ENCODE measurements at regions not wholly inside any gene's neighbourhood (a gene's known extent, or its start where the extent isn't known, plus 50 kb on each side); places are given as distances from the start of the nearest gene placed in this dataset.

- no peak for TF ChIP-seq YY1 (IDR thresholded peaks at IDR 0.05; ENCODE audit: low read depth)
- no peak for TF ChIP-seq REST (IDR thresholded peaks at IDR 0.05; ENCODE audit: low read depth)
- TF ChIP-seq NFIC (IDR thresholded peaks at IDR 0.05), result no peak
- TF ChIP-seq CEBPB (IDR thresholded peaks at IDR 0.05), result no peak
- TF ChIP-seq TAF1 (IDR thresholded peaks at IDR 0.05; ENCODE audit: low read depth), result no peak
- no peak for TF ChIP-seq ZBTB7A (IDR thresholded peaks at IDR 0.05; ENCODE audit: low read depth)
- no peak for TF ChIP-seq FOXM1 (IDR thresholded peaks at IDR 0.05; ENCODE audit: borderline replicate concordance, low read depth)
- TF ChIP-seq RAD21 (IDR thresholded peaks at IDR 0.05; ENCODE audit: low read depth), result no peak
- TF ChIP-seq EP300 (IDR thresholded peaks at IDR 0.05; ENCODE audit: borderline replicate concordance), result no peak
- TF ChIP-seq EGR1 (IDR thresholded peaks at IDR 0.05), result no peak
These were observed 217.7 kb downstream of the HAO1 start for GRCh38 chr20:7722564-7722963.
